ENCODE measurements at regions not wholly inside any gene's neighbourhood (a gene's known extent, or its start where the extent isn't known, plus 50 kb on each side); places are given as distances from the start of the nearest gene placed in this dataset.
"Not testable (repeated sequence)": the region's sequence is repeated elsewhere in the genome, so short reads cannot be mapped to it uniquely, and the experiment has no call there.

DNA sequence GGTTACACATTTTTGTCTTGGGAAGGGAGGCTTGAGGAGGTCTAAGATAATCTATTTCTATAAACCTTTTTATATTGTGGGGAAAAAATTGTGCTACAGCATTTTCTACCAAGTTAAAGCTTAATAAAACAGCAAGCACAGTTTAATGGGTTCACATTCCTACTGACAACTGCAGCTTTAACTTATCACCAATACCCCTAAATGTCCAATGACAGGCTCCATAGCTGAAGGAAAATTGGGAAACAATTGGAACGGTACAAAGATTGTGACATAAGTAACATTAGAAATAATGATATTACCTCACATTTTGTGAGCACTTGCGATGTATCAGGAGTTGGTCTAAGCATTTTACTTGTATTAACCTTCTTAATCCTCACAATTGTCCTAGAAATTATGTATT lies 79.5 kb upstream of the HAPLN1 start:
- no peak for DNase-seq

DNA sequence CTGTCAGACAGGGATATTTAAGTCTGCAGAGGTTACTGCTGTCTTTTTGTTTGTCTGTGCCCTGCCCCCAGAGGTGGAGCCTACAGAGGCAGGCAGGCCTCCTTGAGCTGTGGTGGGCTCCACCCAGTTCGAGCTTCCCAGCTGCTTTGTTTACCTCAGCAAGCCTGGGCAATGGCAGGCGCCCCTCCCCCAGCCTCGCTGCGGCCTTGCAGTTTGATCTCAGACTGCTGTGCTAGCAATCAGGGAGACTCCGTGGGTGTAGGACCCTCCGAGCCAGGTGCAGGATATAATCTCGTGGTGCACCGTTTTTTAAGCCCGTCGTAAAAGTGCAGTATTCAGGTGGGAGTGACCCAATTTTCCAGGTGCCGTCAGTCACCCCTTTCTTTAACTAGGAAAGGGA lies 78.4 kb upstream of the HAPLN1 start:
- DNase-seq, result not testable (repeated sequence)

GRCh38 chr5:83789371-83789770 lies 68.7 kb upstream of the HAPLN1 start:
- DNase-seq, result no peak

GRCh38 chr5:83787631-83788030 lies 67.0 kb upstream of the HAPLN1 start:
- no peak for DNase-seq

GRCh38 chr5:83785176-83785668 lies 64.6 kb upstream of the HAPLN1 start:
- DNase-seq, result no peak

DNA sequence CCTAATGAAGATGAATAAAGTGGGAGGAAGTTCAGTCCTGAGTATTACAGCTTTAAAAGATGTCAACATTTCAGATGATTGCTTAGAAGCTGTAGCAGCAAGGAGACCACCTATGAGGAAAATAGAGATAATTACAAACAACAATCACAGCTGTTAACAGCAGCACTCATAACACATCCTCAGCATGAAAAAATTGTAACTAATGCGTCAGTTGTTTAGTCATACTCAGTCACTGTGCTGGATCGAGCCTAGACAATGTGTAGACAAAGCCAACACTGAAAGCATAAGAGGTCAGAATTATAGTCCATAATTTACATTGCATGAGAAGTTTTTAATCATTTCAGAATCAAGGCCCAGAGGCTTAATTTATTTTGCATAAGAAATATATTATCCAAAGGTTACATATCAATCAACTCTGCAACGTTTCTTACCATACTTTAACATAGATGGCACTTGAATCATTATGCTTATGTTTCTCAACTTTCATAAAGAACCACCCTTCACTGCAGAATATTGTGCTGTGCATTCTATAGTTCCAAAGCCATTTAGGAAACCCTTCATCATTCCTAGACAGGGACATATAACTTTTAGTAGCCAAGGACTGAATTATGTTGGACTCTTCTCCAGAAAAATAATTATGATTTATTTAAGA lies 60.2 kb upstream of the HAPLN1 start:
- no peak for DNase-seq

DNA sequence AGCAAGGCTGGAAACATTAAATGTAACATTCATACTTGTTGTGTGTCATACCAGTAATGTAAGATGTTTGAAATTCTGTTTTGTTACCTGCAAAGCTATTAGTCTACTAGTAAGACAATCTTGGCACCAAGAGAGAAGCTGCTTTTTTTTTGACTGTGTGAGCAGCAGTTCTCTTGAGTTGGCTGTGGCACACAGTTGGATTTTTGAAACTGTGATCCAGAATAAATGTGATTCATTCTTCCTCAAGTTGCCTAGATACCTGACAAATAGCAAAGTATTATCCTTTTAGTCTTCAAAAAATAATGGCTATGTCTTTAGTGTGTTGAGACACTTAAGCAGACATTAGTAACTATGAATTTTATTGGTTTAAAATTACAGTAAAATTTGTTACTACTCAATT lies 57.2 kb upstream of the HAPLN1 start:
- peak in 1 of 2 donors; percentile 2 for DNase-seq

DNA sequence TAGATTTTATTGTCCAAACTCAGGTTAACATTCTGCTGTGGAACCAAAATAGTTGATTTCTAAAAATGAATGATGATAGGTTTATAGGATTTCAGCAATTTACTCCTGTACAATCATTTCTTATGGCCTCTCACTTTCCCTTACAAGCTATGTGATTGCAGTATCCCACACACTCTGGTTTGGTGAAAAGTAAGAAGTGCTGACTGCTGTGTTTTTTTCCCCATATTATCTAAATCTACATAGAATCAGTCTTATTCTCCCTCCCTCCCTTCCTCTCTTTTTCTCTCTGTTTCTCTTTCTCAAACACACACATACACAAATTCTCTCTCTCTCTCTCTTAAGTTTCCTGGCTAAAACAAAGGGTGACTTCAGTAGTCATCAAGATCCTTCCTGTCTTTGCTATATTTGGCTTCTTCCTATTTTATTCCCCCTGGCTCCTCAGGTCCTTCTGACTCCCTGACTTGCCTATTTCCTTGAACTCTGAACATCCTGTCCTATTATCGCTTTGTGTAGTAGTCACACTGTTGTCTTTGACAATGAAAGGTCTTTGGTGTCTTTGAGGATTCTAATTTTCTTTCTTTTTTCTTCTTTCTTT lies 55.9 kb upstream of the HAPLN1 start:
- DNase-seq, result no peak

Measured in hippocampal formation (tissue), 2 donors.